Activated CD4-positive, alpha-beta T cell treated with anti-CD3 and anti-CD28 coated beads, Interleukin-2, amount 50 U/mL, for 48 hours (primary cell): ENCODE measurements at regions not wholly inside any gene's neighbourhood (a gene's known extent, or its start where the extent isn't known, plus 50 kb on each side); places are given as distances from the start of the nearest gene placed in this dataset.

Experiments used
- DNase-seq, 2 experiments: peaks; one replicate each; pipeline ENCODE4 v3.0.0-alpha.2; 2020

- no peak for DNase-seq
These were observed 415.1 kb downstream of the TMEM161B start for GRCh38 chr5:87853541-87853940.

- DNase-seq: no peak
These were observed 417.0 kb downstream of the TMEM161B start for GRCh38 chr5:87851603-87852002.

- no peak for DNase-seq
These were observed 417.8 kb downstream of the TMEM161B start for GRCh38 chr5:87850843-87851242.

GRCh38 chr5:87845734-87846133, 422.9 kb downstream of the TMEM161B start:
- no peak for DNase-seq

GRCh38 chr5:87844866-87845265, 423.8 kb downstream of the TMEM161B start:
- no peak for DNase-seq

- DNase-seq: no peak
These were observed 424.2 kb downstream of the TMEM161B start for GRCh38 chr5:87844449-87844848.

- no peak for DNase-seq
These were observed 424.0 kb upstream of the CCNH start for GRCh38 chr5:87836696-87837095.

- no peak for DNase-seq
These were observed 418.8 kb upstream of the CCNH start for GRCh38 chr5:87831499-87831898.

GRCh38 chr5:87829217-87829551, 416.5 kb upstream of the CCNH start:
- DNase-seq: no peak

- no peak for DNase-seq
These were observed 416.0 kb upstream of the CCNH start for GRCh38 chr5:87828545-87829216.

- DNase-seq: no peak
These were observed 414.8 kb upstream of the CCNH start for GRCh38 chr5:87827539-87827938.

GRCh38 chr5:87826507-87826906, 413.8 kb upstream of the CCNH start:
- DNase-seq: no peak

GRCh38 chr5:87825583-87825982, 412.9 kb upstream of the CCNH start:
- DNase-seq: no peak

GRCh38 chr5:87807783-87808182, 395.1 kb upstream of the CCNH start:
- DNase-seq: no peak

GRCh38 chr5:87803352-87803751, 390.6 kb upstream of the CCNH start:
- DNase-seq: no peak

GRCh38 chr5:87791869-87792268, 379.1 kb upstream of the CCNH start:
- no peak for DNase-seq

- no peak for DNase-seq
These were observed 375.7 kb upstream of the CCNH start for GRCh38 chr5:87788416-87788815.

- DNase-seq: no peak
These were observed 375.0 kb upstream of the CCNH start for GRCh38 chr5:87787625-87788256.

GRCh38 chr5:87787086-87787485, 374.4 kb upstream of the CCNH start:
- no peak for DNase-seq

- no peak for DNase-seq
These were observed 373.7 kb upstream of the CCNH start for GRCh38 chr5:87786471-87786870.

- no peak for DNase-seq
These were observed 373.0 kb upstream of the CCNH start for GRCh38 chr5:87785554-87786335.

GRCh38 chr5:87784879-87785495, 372.3 kb upstream of the CCNH start:
- DNase-seq: no peak

- no peak for DNase-seq
These were observed 371.6 kb upstream of the CCNH start for GRCh38 chr5:87784311-87784710.

GRCh38 chr5:87782916-87783315, 370.2 kb upstream of the CCNH start:
- DNase-seq: no peak
